NCI-H187 treated with DMSO at 0.1 percent for 48 hours (cell line): ENCODE measurements at regions not wholly inside any gene's neighbourhood (a gene's known extent, or its start where the extent isn't known, plus 50 kb on each side); places are given as distances from the start of the nearest gene placed in this dataset.
"Not testable (repeated sequence)": the region's sequence is repeated elsewhere in the genome, so short reads cannot be mapped to it uniquely, and the experiment has no call there.

Experiments
- DNase-seq: peaks from one replicate; lab custom pipeline; 2025; lab: John Stamatoyannopoulos, UW

GRCh38 chr6:105881608-105882007, 204.5 kb upstream of the PRDM1 start:
- no peak for DNase-seq

GRCh38 chr6:105880030-105880492, 206.1 kb upstream of the PRDM1 start:
- DNase-seq: no peak

DNA sequence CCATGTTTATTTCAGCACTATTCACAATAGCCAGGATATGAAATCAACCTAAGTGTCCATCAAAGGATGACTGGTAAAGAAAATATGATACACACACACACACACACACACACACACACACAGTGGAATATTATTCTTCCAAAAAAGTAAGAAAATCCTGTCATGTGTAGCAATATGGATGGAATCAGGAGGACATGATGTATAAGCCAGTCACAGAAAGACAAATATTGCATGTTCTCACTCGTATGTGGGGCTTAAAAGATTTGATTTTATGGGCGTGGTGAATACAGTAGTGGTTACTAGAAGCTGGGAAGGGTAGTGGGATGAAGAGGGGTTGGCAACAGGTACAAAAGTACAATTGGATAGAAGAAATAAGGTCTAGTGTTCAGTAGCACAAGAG, 207.0 kb upstream of the PRDM1 start:
- no peak for DNase-seq

DNA sequence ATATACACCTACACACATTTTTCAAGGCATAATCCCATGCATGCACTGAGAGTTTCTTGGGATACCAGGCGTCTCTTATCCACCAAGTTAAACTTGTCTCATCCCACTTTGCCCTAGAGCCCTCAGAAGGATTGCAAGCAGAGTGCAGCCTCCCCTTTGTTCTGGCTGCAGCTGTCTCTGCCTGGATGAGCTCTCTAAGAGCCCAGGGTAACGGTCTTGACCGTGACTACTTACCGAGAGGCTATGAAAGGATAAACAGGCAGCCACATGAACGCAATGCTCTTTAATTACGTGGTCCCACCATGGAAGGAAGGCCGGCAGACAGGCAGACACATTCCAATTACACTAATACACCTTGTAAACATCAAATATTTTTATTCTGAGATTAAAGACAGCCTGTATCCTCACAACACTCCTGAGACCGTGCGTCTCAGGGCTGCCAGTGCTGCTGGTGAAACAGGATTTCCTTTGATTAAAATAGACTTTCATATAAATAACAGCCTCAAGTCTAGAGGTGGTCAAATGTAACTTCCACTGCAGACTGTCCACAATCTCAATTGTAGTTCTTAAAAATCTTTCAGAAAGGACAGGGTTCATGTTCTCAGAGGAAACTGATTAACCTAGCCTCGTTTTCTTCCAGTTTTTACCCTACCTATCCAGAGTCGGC, 210.0 kb upstream of the PRDM1 start:
- DNase-seq: no peak

DNA sequence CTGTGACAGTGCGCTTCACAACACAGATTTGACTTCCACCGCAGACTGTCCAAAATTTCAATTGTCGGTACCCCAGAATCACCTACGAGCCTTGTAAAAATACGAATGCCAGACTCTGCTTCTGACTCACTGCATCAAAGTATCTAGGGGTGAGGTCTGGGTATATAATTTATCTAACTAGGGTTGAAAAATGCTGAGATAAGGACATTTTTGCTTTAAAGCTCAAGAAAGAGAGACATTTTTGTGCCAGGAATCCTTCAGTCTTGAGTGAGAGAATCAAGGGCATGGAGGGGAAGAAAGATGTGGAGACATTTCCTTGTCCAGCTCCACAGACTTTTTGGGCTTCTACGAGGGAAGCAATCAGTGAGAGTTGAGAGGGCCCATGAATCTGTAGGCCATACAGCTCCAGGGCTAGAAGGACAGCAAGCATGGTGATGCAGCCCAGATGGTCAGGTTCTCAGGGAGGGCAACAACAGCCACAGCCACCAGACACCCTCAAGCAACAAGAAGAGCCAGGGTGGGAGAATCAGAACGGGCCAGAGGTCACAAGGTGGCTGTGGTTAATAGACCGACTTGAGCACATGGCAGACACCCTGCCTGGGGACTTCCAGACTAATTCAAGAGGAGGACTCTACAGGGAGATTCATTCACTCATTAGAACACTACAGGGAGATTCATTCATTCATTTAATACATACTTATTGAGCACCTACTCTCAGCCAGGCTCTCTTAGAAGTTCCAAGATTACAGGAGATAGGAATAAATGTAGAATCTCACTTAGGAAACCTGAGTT, 211.1 kb upstream of the PRDM1 start:
- no peak for DNase-seq

- DNase-seq: no peak
Observed at GRCh38 chr6:105873799-105874198, 212.3 kb upstream of the PRDM1 start.

DNA sequence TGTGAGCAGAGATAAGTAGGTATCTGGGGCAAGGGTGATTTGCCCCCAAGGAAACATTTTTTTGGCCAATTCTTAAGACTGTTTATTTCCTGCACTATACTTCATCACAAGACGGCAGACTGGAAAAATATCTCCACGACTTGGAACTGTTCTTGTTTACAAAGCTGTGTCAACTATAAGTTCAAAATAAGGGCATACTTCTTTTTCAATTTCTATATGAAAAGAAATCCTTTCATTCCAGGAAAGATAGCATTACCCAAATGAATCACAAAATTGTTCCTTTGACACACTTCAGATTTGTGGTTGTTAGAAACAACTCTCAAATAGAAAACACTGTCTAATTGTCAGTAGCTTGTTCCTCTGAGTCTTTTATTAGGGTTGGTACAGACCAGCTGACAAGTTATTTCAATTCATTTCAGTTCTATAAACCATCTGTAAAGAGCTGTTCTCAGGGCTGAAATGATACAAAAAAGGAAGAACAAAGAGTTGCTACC, 212.9 kb upstream of the PRDM1 start:
- no peak for DNase-seq

DNA sequence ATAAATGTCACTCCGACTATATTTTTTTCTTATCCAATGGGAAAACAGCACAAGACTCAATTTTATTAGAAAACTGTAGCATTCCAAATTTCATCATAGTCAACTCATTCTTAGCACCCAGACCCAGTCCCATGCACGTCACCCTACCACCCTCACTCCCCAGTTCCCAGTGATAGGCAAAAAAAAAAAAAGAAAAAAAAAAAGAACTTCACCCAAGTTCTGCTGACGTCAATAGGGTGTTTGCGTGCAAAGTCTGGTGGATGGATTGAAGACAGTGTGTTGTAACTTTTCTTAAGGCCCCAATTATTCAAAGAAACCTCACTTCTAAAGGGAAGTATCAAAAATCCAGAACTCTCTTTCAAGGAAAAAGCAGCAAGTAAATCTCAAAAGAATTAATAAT, 213.9 kb upstream of the PRDM1 start:
- DNase-seq: no peak

- no peak for DNase-seq
Observed at GRCh38 chr6:105871542-105871941, 214.6 kb upstream of the PRDM1 start.

DNA sequence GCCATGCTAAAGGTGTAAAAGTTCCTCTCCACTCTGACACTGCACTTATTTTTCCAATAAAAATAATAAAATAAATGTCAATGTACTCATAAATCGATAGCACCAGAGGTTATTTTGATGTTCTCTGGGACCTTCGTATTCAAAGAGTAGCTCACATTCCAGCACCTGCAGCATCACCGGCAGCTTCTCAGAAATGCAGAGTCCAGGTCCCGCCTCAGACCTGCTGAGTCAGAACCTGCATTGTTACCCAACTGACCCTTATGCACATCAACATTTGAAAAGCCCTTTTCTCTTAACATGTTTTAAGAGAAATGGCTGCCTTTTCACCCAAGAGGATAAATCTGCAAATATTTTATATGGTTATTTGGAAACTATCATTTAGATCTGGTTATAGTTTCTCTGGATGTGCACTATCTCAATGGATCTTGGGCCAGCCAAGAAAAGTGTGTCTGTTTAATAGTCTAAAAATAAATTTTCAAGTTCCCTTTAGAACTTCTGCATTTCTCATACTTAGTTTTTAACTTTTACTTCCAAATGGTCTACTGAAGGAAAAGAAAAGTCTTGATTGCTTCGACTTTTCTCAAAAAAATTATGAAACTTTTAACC, 216.2 kb upstream of the PRDM1 start:
- no peak for DNase-seq

DNA sequence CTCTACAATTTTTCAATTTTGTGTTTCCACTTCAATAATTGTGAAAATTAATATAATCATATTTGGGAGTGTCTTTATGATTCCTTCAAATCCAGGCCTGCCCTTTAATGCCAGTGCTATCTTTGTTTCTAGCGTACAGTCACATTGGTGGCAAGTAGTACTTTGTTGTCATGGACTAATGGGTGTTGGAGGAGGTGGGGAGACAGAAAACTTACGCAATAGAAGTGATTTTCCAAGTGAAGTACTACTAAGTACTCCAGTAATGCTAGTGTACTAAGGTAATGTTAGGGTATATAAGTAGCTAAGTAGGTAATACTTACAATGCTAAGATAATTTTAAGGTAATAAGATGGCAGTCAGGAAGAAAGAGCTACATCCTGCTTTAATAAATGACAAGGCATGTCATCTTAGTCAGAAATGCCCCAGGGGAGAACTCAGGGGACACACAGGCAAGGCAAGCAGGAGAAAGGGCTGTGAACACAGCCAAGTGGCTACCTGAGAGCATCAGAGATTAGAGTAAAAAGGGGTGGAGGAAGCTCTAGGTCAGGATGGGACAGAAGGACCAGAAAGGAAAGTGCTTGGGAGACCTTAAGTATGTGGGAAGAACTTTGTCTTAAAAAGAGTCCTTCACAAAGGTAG, 217.2 kb upstream of the PRDM1 start:
- DNase-seq: no peak

GRCh38 chr6:105867821-105868220, 218.3 kb upstream of the PRDM1 start:
- no peak for DNase-seq

DNA sequence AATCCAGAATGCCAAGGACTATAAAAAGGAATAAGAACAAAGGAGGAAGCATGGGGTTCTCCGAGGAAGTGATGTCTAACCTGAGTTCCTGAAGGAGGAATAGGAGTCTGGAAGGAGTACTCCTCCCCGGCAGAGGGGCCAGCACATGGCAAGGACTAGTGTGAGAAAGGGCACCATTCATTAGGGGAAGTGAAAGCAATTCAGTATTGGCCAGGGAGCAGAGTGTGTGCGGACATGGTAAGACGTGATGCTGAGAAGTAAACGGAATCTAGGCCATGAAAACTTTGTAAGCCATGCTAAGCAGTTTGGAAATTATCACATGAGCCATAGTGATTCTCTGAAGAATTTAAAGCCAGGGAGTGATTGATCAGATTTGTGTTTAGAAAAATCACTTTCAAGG, 218.9 kb upstream of the PRDM1 start:
- DNase-seq: no peak

DNA sequence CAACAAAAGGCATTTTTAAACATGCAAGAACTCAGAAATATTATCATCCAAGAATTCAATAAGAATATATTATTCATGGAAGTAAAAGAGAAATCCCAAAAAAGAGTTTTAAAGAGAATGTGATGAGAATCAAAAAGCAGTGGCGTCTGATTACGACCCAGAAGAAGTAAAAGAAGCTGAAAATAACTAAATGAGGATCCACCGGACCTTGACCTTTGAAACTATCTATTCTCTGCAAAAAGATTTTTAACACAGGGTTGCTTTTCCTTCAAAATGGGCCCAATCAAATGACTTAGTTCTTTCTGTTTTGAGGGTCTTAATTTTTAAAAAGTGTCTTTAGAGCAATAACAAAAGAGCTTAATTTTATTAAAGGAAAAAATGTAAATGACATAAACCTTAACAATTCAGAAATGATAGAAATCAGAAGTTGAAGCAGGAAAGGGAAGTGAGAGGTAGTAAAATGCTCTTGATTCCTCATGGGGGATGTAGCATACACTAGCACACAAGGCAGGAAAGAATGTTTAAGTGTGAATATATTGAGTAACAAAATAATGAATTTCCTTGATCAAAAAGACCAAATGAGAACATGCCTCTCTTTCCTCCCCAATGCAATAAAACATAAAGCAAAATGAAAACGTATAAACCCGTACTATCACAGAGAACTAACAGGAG, 223.1 kb upstream of the PRDM1 start:
- DNase-seq: no peak

GRCh38 chr6:105860927-105861326, 225.2 kb upstream of the PRDM1 start:
- DNase-seq: not testable (repeated sequence)

GRCh38 chr6:105859457-105859856, 226.7 kb upstream of the PRDM1 start:
- DNase-seq: no peak

- DNase-seq: not testable (repeated sequence)
Observed at GRCh38 chr6:105858639-105859038, 227.5 kb upstream of the PRDM1 start.

DNA sequence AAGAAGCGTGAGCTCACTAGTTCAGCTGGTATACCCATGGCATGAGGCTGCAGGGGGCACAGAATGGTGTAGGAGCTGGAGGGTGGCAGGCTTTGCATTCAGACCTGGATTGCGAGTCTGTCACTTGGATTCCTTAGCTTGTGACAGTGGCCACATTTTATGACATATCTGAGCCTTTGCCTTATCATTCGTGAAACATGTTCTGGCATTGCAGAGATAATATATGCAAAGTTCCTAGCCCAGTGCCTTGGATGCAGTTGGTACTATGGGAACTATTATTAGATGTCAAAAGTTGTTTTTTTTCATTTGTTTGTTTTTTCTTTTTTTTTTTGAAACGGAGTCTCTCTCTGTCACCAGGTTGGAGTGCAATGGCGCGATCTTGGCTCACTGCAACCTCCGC, 230.7 kb upstream of the PRDM1 start:
- no peak for DNase-seq

DNA sequence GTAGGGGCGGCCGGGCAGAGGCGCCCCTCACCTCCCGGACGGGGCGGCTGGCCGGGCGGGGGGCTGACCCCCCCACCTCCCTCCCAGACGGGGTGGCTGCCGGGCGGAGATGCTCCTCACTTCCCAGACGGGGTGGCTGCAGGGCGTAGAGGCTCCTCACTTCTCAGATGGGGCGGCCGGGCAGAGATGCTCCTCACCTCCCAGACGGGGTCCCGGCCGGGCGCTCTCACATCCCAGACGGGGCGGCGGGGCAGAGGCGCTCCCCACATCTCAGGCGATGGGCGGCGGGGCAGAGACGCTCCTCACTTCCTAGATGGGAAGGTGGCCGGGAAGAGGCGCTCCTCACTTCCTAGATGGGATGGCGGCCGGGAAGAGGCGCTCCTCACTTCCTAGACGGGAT, 232.2 kb upstream of the PRDM1 start:
- not testable (repeated sequence) for DNase-seq

DNA sequence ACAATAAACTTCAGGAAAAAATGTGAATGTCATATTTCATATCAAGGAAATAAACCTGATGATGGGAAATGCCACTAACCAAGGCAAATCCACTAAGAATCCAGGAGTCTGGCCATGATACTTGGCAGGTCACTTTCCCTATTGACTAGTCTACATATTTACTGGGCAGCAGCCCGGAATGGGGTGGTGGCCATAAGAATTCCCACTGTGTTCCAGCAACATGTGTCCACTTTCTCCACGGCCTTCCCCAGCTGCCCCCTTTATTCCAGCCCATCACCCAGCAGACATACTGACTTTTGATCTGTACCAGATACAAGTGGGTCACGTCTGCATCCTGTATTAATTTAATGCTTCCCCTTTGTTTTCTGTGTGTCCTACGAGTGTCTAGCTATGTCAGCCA, 234.5 kb upstream of the PRDM1 start:
- no peak for DNase-seq

- DNase-seq: no peak
Observed at GRCh38 chr6:105851113-105851580, 235.0 kb upstream of the PRDM1 start.
